SK-N-SH (cell line): ENCODE measurements at regions not wholly inside any gene's neighbourhood (a gene's known extent, or its start where the extent isn't known, plus 50 kb on each side); places are given as distances from the start of the nearest gene placed in this dataset.

Experiments
- CTCF ChIA-PET: fragments of 300-600, 350-600 bp; formaldehyde crosslinking; extraction: SDS; loops from one replicate; lab custom pipeline; 2021; lab: Yijun Ruan, JAX
- POLR2A ChIA-PET: fragments of 350-600 bp; sonication (Branson Sonifier 250); formaldehyde crosslinking; extraction: SDS; loops from one replicate; lab custom pipeline; 2020; ENCODE audit warnings: antibody characterized with exemption, inconsistent platforms; lab: Yijun Ruan, JAX
- DNase-seq: peaks from one replicate; pipeline ENCODE4 v3.0.0; 2012
- H2AFZ ChIP-seq: fragments of 200-600 bp; sonication (generic); 2 replicates; pipeline ENCODE4 v1.8.1; 2016; ENCODE audit warnings: antibody characterized with exemption, mild to moderate bottlenecking, low read depth
- H3F3A ChIP-seq: fragments of 200-600 bp; sonication (generic); replicated peaks from 2 replicates; pipeline ENCODE3; 2016; ENCODE audit warnings: antibody characterized with exemption, mild to moderate bottlenecking; ENCODE audit not compliant: insufficient read depth
- H3K27ac ChIP-seq, 2 experiments: fragments of 200-500 bp in 1 of 2; fragments of 200-600 bp in 1 of 2; sonication (Bioruptor generic) in 1 of 2; sonication (generic), shearing (Covaris generic) in 1 of 2; 2 replicates each; pipeline versions ENCODE4 v1.5.1 to v1.6.1; 2014 to 2016; ENCODE audit warnings: low read depth in 2 of 2, inconsistent platforms in 1 of 2, low read length in 1 of 2, mild to moderate bottlenecking in 1 of 2, mixed read lengths in 1 of 2
- H3K27me3 ChIP-seq: fragments of 200-600 bp; sonication (generic), shearing (Covaris generic); 2 replicates; pipeline ENCODE4 v1.6.1; 2016; ENCODE audit warnings: mixed run types; ENCODE audit not compliant: insufficient read depth
- H3K36me3 ChIP-seq, 2 experiments: fragments of 200-500 bp in 1 of 2; fragments of 200-600 bp in 1 of 2; sonication (Bioruptor generic) in 1 of 2; sonication (generic) in 1 of 2; replicated peaks in 1 of 2; 2 replicates each; pipeline versions ENCODE3 to v1.5.1; 2014 to 2016; ENCODE audit warnings: low read length in 1 of 2, mild to moderate bottlenecking in 1 of 2; ENCODE audit not compliant: insufficient read depth in 2 of 2, control insufficient read depth in 1 of 2
- H3K4me1 ChIP-seq, 2 experiments: fragments of 200-500 bp in 1 of 2; fragments of 200-600 bp in 1 of 2; sonication (Bioruptor generic) in 1 of 2; sonication (generic), shearing (Covaris generic) in 1 of 2; 2 replicates each; pipeline versions ENCODE4 v1.5.1 to v1.6.1; 2014 to 2016; ENCODE audit warnings: low read depth in 1 of 2, low read length in 1 of 2, mixed run types in 1 of 2; ENCODE audit not compliant: insufficient read depth in 2 of 2, control insufficient read depth in 1 of 2
- H3K4me2 ChIP-seq: fragments of 200-600 bp; sonication (generic), shearing (Covaris generic); 2 replicates; pipeline ENCODE4 v1.6.1; 2017; ENCODE audit warnings: mixed run types
- H3K4me3 ChIP-seq, 2 experiments: fragments of 200-500 bp in 1 of 2; fragments of 200-600 bp in 1 of 2; sonication (Bioruptor generic) in 1 of 2; sonication (generic), shearing (Covaris generic) in 1 of 2; 2 replicates each; pipeline versions ENCODE4 v1.5.1 to v1.8.1; 2014 to 2016; ENCODE audit warnings: low read depth in 2 of 2, inconsistent platforms in 1 of 2, low read length in 1 of 2, mild to moderate bottlenecking in 1 of 2, mixed read lengths in 1 of 2, moderate library complexity in 1 of 2
- H3K79me2 ChIP-seq: fragments of 200-600 bp; sonication (generic); 2 replicates; pipeline ENCODE4 v1.8.1; 2017; ENCODE audit warnings: mild to moderate bottlenecking; ENCODE audit not compliant: insufficient read depth
- H3K9ac ChIP-seq: fragments of 200-600 bp; sonication (generic); 2 replicates; pipeline ENCODE4 v1.6.1; 2017; ENCODE audit warnings: mixed run types
- H3K9me2 ChIP-seq: fragments of 200-600 bp; sonication (generic); 2 replicates; pipeline ENCODE4 v1.6.1; 2017; ENCODE audit warnings: mixed run types
- H3K9me3 ChIP-seq: fragments of 200-600 bp; sonication (generic); 2 replicates; pipeline ENCODE4 v1.6.1; 2017; ENCODE audit warnings: mixed run types, mild to moderate bottlenecking, moderate library complexity
- H4K20me1 ChIP-seq: fragments of 200-600 bp; sonication (generic); 2 replicates; pipeline ENCODE4 v1.6.1; 2017; ENCODE audit warnings: mild to moderate bottlenecking, mixed run types; ENCODE audit not compliant: insufficient read depth
- ELF1 ChIP-seq: IDR thresholded peaks from 2 replicates; pipeline ENCODE4 v1.4.0; 2012
- EP300 ChIP-seq, 2 experiments: IDR thresholded peaks; 2 replicates each; pipeline versions ENCODE4 v1.4.0 to v1.6.1; 2012; ENCODE audit warnings: borderline replicate concordance in 1 of 2, low read depth in 1 of 2, low read length in 1 of 2
- FOXJ3 ChIP-seq: sonication (generic); formaldehyde crosslinking; IDR thresholded peaks from 2 replicates; pipeline ENCODE4 v1.5.1; 2020; ENCODE audit warnings: mild to moderate bottlenecking, missing genetic modification reagents
- FOXM1 ChIP-seq: IDR thresholded peaks from 2 replicates; pipeline ENCODE4 v1.4.0; 2012; ENCODE audit warnings: low read depth, mild to moderate bottlenecking
- GATA2 ChIP-seq: sonication (generic); formaldehyde crosslinking; IDR thresholded peaks from 2 replicates; pipeline ENCODE4 v1.5.0; 2020; ENCODE audit warnings: mild to moderate bottlenecking, missing genetic modification reagents
- MEF2A ChIP-seq: IDR thresholded peaks from 2 replicates; pipeline ENCODE4 v1.4.0; 2012; ENCODE audit warnings: low read depth, borderline replicate concordance
- POLR2AphosphoS5 ChIP-seq: IDR thresholded peaks from 2 replicates; pipeline ENCODE4 v1.6.1; 2012; ENCODE audit warnings: low read depth, low read length
- RAD21 ChIP-seq: IDR thresholded peaks from 2 replicates; pipeline ENCODE4 v1.6.1; 2012; ENCODE audit warnings: mild to moderate bottlenecking, low read length
- RCOR1 ChIP-seq: fragments of 150-350 bp; IDR thresholded peaks from 2 replicates; pipeline ENCODE4 v1.6.1; 2017; ENCODE audit warnings: antibody characterized with exemption, low read length
- RFX5 ChIP-seq: IDR thresholded peaks from 2 replicates; pipeline ENCODE4 v1.6.1; 2012; ENCODE audit warnings: mild to moderate bottlenecking, improper control_type of control experiment, low read length
- RXRA ChIP-seq: IDR thresholded peaks from 2 replicates; pipeline ENCODE4 v1.4.0; 2012; ENCODE audit warnings: low read depth, mild to moderate bottlenecking, borderline replicate concordance
- TEAD4 ChIP-seq: IDR thresholded peaks from 2 replicates; pipeline ENCODE4 v1.4.0; 2012; ENCODE audit warnings: mild to moderate bottlenecking, borderline replicate concordance; ENCODE audit not compliant: insufficient read depth
- YY1 ChIP-seq: IDR thresholded peaks from 2 replicates; pipeline ENCODE4 v1.4.0; 2012; ENCODE audit warnings: low read depth, mild to moderate bottlenecking
- WGBS: methylation state at CpG from one replicate; pipeline ENCODE4 v1.1.6; 2017; ENCODE audit warnings: low lambda C conversion rate; 5-methylcytosine and 5-hydroxymethylcytosine counted together
- TF ChIP-seq, protein P1 (sequence below): IDR thresholded peaks from 2 replicates; pipeline ENCODE4 v1.4.0; 2012; ENCODE audit warnings: low read depth
- TF ChIP-seq, protein P2 (sequence below): IDR thresholded peaks from 2 replicates; pipeline ENCODE4 v1.6.1; 2012; ENCODE audit warnings: mild to moderate bottlenecking, low read depth, low read length, moderate library complexity
- TF ChIP-seq, protein P3 (sequence below): IDR thresholded peaks from 2 replicates; pipeline ENCODE4 v1.4.0; 2012; ENCODE audit warnings: low read depth, borderline replicate concordance
- TF ChIP-seq, protein P4 (sequence below): fragments of 150-350 bp; IDR thresholded peaks from 2 replicates; pipeline ENCODE4 v1.6.1; 2016; ENCODE audit warnings: mild to moderate bottlenecking, low read depth, low read length

DNA sequence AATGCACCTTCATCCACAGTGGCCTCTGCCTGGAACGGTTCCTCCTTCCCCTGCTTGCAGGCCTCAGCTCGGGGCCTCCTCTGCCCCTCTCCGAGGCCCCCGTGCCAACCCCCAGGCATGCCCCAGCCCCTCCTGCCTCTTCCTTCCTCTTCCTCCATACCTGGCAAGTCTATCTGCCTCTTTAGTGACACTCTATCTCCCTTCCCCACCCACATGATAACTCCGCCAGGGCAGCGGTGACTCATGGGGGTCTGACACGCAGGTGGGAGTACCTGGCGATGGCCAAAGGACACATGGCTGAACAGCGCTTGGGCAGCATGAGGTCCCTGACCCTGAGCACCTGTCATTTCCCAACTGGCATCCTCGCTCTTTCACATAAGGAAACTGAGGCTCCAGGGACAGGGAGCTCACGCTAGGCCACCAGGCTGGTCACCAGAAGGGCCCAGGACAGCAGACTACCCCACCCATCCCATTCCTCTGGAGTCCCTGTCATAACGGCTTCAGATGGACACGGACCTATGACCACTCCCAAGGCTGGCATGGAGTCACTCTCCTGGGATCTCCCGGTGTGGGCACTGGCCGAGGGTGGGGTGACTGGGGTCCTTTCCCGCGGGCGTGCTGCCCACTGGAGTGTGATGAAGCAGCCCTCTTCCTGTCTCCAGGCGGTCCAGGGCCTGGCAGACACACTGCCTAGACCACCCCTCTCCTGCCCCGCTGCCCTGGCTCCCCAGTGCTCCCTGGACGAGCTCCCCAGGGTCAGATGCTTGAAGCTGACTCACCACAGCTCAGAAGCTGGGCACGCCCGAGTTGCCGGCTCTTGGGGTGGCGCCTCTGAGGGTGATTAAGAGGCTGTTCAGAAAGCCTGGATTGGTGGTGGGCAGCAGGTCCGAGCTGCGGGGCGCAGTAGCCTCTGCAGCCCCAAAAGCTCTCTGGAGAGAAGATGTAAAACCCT is 100.6 kb downstream of the ENGASE start:
- peaks cover 41% of the 10 kb centered on the region for H3K27me3 ChIP-seq
- TF ChIP-seq TEAD4 (no peak), MEF2A (no peak), RCOR1 (no peak), EP300 (IDR thresholded peaks at IDR 0.05; ENCODE audit: borderline replicate concordance in 1 of 2, low read depth in 1 of 2, low read length in 1 of 2) (no peak), RAD21 (no peak), POLR2AphosphoS5 (no peak), ELF1 (no peak), FOXJ3 (CRISPR knock-in tag) (no peak), RXRA (no peak), FOXM1 (no peak), YY1 (no peak), GATA2 (CRISPR knock-in tag) (no peak), RFX5 (no peak)
- TF ChIP-seq, protein P1, sequence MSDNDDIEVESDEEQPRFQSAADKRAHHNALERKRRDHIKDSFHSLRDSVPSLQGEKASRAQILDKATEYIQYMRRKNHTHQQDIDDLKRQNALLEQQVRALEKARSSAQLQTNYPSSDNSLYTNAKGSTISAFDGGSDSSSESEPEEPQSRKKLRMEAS, result no peak
- TF ChIP-seq, protein P2, sequence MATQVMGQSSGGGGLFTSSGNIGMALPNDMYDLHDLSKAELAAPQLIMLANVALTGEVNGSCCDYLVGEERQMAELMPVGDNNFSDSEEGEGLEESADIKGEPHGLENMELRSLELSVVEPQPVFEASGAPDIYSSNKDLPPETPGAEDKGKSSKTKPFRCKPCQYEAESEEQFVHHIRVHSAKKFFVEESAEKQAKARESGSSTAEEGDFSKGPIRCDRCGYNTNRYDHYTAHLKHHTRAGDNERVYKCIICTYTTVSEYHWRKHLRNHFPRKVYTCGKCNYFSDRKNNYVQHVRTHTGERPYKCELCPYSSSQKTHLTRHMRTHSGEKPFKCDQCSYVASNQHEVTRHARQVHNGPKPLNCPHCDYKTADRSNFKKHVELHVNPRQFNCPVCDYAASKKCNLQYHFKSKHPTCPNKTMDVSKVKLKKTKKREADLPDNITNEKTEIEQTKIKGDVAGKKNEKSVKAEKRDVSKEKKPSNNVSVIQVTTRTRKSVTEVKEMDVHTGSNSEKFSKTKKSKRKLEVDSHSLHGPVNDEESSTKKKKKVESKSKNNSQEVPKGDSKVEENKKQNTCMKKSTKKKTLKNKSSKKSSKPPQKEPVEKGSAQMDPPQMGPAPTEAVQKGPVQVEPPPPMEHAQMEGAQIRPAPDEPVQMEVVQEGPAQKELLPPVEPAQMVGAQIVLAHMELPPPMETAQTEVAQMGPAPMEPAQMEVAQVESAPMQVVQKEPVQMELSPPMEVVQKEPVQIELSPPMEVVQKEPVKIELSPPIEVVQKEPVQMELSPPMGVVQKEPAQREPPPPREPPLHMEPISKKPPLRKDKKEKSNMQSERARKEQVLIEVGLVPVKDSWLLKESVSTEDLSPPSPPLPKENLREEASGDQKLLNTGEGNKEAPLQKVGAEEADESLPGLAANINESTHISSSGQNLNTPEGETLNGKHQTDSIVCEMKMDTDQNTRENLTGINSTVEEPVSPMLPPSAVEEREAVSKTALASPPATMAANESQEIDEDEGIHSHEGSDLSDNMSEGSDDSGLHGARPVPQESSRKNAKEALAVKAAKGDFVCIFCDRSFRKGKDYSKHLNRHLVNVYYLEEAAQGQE, result no peak
- TF ChIP-seq, protein P3, sequence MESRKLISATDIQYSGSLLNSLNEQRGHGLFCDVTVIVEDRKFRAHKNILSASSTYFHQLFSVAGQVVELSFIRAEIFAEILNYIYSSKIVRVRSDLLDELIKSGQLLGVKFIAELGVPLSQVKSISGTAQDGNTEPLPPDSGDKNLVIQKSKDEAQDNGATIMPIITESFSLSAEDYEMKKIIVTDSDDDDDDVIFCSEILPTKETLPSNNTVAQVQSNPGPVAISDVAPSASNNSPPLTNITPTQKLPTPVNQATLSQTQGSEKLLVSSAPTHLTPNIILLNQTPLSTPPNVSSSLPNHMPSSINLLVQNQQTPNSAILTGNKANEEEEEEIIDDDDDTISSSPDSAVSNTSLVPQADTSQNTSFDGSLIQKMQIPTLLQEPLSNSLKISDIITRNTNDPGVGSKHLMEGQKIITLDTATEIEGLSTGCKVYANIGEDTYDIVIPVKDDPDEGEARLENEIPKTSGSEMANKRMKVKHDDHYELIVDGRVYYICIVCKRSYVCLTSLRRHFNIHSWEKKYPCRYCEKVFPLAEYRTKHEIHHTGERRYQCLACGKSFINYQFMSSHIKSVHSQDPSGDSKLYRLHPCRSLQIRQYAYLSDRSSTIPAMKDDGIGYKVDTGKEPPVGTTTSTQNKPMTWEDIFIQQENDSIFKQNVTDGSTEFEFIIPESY, result no peak
- TF ChIP-seq, protein P4, sequence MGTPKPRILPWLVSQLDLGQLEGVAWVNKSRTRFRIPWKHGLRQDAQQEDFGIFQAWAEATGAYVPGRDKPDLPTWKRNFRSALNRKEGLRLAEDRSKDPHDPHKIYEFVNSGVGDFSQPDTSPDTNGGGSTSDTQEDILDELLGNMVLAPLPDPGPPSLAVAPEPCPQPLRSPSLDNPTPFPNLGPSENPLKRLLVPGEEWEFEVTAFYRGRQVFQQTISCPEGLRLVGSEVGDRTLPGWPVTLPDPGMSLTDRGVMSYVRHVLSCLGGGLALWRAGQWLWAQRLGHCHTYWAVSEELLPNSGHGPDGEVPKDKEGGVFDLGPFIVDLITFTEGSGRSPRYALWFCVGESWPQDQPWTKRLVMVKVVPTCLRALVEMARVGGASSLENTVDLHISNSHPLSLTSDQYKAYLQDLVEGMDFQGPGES, result no peak
- H2AFZ ChIP-seq, result no peak overlapping the region
- H3K9me3 ChIP-seq, result no peaks in the 10 kb centered on the region
- no peaks in the 10 kb centered on the region for H3K79me2 ChIP-seq
- ChIA-PET CTCF (interaction anchor here (0.6 to 34.2 kb wide), 12 partner anchors 9 to 226 kb away, joined by 3 to 571 read pairs (median 6); no protein-coding TSS in a partner anchor), POLR2A (no interaction called here)
- peaks cover 0 to 6% of the 10 kb centered on the region in 2 experiments; a peak in 1 of 4 replicates for H3K4me1 ChIP-seq
- H4K20me1 ChIP-seq, result 0 out of 2 replicates have a peak, but pooled peaks cover under 1% of the 10 kb centered on the region
- no peaks in the 10 kb centered on the region for H3K9me2 ChIP-seq
- H3K27ac ChIP-seq, result no peak overlapping the region
- no peak overlapping the region for H3K4me2 ChIP-seq
- H3F3A ChIP-seq, result no peaks in the 10 kb centered on the region
- H3K9ac ChIP-seq, result no peak overlapping the region
- H3K36me3 ChIP-seq, result no peaks in the 10 kb centered on the region
- no peak overlapping the region for H3K4me3 ChIP-seq
- no peak for DNase-seq
- 52% methylated on average over 21 of the region's 28 CpGs for WGBS
